RKO (cell line): ENCODE measurements at regions not wholly inside any gene's neighbourhood (a gene's known extent, or its start where the extent isn't known, plus 50 kb on each side); places are given as distances from the start of the nearest gene placed in this dataset.
"Not testable (repeated sequence)": the region's sequence is repeated elsewhere in the genome, so short reads cannot be mapped to it uniquely, and the experiment has no call there.

Source experiments
- DNase-seq: peaks from one replicate; pipeline ENCODE4 v3.0.0-alpha.2; 2016; ENCODE audit warnings: low spot score

DNA sequence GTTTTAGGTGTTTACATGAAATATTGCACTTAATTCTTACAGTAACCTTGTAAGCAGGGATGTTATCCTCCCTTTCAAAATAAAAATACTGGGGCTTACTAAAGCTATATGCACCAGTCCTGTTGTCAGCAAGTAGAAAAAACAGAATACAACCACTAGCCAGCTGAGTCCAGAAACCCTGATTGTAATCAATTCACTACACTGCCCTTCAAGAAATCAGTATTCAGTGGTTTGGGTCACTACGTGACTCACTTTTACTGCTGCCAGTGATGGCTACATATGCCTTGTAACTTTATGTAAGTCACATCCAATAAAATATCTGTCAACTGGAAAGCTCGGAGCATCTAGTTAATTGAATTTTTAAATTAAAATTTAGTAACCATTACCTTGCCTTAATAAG lies 376.3 kb upstream of the DEPDC1 start:
- no peak for DNase-seq

DNA sequence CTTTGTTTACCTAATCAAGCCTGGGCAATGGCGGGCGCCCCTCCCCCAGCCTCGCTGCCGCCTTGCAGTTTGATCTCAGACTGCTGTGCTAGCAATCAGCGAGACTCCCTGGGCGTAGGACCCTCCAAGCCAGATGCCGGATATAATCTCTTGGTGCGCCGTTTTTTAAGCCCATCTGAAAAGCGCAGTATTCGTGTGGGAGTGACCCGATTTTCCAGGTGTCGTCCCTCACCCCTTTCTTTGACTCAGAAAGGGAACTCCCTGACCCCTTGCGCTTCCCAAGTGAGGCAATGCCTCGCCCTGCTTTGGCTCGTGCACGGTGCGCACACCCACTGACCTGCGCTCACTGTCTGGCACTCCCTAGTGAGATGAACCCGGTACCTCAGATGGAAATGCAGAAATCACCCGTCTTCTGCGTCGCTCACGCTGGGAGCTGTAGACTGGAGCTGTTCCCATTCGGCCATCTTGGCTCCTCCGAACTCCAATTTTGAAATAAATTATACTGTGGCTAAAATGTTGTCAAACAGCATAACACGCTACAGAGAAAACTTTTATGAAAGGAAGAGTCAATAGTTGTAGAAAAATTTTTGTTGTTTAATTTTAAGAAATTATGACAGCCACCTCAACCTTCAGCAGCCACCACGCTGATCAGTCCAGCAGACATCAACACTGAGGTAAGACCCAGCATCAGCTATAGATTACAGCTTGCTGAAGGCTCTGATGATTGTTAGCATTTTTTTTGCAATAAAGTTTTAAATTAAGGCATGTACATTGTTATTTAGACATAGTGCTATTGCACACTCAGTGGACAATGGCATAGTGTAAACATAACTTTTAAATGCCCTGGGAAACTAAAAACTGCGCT lies 384.7 kb upstream of the DEPDC1 start:
- DNase-seq: not testable (repeated sequence)

DNA sequence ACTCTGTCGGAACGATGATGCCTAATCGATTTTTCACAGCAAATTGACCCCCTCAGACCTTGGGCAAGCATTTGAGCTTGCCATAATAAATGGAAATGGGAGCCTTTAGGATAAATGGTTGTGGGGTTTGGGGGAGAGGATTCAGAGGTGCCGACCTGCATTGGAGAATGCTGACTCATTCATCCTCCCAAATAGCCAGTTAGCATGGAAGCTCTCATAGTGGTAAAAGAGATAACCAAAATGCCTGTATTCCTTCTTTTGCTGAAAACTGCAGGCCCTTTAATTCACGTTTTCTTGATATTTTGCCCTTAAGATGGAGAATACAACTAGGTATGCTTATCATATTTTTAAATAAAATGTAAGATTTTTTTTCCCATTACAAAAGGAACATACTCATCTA lies 392.6 kb upstream of the DEPDC1 start:
- no peak for DNase-seq

DNA sequence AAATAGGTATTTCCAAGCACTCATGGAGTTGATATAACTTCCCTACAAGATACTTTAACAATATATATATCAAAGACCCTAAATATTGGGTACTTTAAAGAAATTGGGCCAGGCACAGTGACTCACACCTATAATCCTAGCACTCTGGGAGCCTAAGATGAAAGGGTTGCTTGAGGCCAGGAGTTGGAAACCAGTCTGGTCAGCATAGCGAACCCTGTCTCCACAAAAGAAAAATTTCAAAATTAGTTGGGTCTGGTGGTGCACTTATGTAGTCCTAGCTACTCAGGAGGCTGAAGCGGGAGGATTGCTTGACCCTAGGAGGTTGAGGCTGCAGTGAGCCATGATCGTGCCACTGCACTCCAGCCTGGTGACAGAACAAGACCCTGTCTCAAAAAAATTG lies 393.9 kb upstream of the DEPDC1 start:
- no peak for DNase-seq

DNA sequence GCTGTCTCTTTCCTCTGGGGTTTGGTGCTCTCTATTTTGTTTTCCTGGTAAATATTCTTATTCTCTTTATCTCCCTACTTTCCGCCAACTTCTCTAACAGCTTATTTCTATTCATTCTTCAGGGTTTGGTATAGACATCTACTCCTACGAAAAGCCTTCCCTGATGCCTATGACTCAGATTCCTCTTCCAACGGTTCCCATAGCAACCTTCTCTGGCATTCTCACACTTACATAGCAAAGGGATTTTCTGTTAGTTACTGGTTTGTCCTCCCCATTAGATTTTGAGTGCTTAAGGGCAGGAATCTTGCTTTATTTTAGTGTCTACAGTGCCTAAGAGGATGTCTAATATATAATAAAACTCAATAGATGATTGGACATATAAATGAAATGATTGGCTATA lies 407.6 kb upstream of the DEPDC1 start:
- peak; percentile 30 for DNase-seq

DNA sequence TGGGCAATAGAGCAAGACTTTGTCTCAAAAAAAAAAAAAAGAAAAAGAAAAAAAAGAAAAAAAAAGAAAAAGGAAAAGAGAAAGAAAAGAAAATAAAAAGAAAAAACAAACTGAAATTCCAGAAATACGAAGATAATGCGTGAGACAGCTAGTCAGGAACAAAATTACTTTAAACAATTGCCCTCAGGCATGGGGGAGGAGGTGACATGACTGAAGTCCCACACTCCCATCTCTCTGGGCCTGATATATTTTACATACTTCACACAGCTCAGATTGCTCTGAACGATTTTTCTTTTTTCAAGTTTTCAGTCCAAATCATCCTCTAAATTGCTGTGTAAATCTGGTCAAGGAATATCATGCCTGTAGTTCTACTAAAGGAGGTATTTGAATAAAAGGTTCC lies 409.5 kb upstream of the DEPDC1 start:
- no peak for DNase-seq

DNA sequence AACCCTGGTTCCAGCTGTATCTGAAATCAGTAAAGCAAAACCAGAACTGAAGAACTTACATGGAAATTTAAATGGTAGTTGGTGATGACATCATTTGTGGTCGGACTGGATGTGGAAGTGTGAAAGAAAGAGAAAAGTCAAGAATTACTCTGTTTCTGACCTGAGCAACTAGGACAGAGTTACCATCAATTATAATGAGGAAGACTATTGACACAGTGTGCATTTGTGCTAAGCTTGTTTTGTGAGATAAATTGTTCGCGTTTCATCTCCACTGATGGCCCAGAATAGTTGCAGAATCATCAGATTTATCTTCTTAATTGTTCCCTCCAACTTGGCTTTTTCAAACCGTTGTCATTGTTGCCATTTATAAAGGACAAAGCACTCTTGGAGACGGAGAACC lies 410.6 kb upstream of the DEPDC1 start:
- DNase-seq: no peak

DNA sequence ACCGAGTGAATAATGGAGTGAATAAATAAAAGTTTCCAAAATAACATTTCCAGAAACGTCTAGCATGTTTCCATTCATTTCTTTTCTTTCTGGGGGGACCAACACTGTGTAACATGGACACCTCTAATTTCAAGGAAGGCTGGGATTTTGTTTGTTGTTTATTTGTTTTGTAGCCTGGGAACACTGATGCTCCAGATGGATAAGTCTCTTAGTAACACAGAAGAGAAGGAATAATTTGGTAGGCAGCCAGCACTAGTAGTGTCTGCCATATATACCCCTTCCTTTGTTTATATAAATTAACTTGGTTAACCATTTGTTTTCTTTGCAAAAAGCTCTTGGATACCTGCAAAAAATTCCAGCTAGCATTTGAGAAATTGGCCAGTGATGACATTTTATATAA lies 411.4 kb upstream of the DEPDC1 start:
- no peak for DNase-seq

DNA sequence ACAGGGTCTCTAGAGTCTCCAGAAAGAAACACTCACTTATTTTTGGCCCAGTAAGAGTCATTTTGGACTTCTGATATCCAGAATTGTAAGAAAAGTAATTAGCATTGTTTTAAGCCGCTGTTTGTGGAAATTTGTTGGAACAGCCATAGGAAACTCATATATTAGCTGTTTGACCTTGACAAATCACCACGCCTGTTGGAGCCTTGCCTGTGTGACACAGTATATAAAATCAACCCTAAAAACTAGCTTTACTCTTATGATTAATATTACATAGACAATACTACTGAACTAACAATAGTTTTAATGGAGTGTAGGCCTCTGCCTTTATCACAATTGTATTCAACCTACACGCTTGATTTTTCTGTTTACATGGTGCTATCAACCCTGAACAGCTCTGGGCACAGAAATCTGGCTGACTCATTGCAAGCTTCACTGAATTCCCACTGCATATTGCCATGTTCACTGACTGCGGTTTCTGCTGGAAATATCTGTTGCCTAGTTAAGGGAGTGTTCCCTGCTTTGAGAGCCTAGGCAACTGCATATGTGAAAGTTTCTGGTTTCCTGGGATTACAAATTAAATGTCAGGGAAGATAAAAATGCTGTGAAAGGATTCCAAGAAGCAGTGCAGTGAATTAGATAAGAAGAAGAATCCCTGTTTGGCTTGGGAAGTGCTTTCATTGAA lies 419.5 kb upstream of the DEPDC1 start:
- DNase-seq: no peak

DNA sequence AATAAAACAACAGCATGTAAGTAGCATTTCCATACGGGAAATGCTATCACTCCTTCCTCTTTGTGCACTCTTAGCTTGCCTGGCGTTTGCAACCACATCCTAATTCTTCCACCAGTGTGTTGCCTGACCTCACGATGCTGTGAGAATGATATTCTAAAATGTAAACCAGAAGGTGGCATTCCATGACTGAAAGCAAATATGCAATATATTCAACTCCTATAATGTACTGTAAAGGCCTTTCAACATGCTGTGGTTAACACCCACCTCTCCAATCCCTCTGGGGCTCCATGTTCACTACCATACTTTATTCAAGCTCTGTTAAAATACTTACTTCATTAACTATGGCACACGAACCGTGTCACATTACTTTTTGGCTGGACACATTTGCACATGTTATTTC lies 420.6 kb upstream of the DEPDC1 start:
- no peak for DNase-seq

DNA sequence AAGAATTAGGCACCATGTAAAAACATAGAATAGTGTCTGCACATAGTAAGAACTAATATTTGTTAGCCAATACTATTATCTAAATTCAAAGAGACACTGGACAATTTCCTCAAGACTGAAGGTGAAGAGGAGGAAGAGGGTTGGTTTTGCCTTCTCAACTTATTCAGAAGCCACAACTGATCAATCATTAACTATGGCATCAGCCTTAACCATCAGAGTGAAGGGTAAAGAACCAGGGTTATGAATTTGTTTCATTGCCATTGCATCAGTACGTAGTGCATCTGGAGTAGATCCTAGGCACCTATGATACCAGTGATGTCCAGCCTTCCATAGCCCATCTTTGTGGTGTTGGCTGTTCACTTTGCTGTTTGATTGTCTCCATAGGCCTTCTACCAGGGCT lies 421.7 kb upstream of the DEPDC1 start:
- DNase-seq: no peak

DNA sequence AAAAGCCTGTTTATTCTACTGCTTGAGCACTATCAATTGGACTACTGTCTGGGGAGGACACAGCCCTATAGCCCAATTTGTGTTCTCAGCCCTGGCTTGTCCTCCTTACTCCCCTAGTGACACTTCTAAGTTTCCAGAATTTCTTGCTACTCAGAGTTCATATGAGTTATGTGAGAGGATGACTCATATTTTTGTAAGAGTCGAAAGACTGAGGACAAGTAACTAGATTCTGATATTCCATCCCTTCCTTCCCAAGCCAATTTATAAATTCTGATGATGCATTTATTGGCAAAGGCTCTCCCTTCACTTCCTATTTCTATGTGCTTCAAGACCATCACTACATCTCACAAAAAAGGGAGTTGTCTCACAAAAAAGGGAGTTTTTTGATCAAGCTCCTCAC lies 422.2 kb upstream of the DEPDC1 start:
- DNase-seq: peak; percentile 4

DNA sequence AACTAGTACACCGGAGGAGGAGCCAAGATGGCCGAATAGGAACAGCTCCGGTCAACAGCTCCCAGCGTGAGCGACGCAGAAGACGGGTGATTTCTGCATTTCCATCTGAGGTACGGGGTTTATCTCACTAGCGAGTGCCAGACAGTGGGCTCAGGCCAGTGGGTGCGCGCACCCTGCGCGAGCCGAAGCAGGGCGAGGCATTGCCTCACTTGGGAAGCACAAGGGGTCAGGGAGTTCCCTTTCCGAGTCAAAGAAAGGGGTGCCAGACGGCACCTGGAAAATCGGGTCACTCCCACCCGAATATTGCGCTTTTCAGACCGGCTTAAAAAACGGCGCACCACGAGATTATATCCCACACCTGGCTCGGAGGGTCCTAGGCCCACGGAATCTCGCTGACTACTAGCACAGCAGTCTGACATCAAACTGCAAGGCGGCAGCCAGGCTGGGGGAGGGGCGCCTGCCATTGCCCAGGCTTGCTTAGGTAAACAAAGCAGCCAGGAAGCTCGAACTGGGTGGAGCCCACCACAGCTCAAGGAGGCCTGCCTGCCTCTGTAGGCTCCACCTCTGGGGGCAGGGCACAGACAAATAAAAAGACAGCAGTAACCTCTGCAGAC lies 426.7 kb upstream of the DEPDC1 start:
- not testable (repeated sequence) for DNase-seq

DNA sequence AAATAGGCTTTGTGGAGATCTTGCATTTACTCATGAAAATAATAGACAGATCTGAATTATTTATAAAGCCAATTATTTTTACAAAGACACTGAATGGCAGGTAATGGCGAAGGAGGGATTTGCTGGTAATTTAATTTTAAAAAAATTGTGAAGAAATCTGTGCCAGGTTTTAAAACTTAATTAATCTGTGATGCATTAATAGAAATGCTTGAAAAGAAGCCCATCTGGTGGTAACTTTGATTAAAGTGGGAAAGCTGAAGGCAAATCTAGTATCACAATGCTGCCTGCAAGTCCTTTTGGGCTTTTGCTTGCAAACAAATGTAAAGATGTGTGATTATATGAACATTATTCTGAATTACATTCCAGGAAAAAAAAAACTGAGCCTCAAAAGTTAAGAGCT lies 433.2 kb upstream of the DEPDC1 start:
- no peak for DNase-seq

DNA sequence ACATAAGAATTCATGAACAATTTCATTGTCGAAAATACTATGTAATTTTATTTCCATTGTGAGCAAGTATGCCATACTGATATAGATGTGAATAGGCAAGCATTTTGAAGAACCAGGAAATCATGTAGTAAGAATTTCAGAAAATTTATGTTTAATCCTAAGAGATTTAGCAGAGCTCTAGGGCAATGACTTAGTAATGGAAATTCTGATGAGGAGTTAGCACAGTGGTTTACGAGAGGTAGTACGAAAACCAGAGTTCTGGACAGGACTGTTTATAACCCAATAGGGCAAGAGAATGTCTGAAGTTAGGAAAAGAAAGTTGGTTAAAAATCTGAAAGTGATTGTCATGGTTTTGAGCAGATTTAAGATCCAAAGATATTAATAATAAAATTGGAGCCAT lies 439.6 kb upstream of the DEPDC1 start:
- DNase-seq: no peak

DNA sequence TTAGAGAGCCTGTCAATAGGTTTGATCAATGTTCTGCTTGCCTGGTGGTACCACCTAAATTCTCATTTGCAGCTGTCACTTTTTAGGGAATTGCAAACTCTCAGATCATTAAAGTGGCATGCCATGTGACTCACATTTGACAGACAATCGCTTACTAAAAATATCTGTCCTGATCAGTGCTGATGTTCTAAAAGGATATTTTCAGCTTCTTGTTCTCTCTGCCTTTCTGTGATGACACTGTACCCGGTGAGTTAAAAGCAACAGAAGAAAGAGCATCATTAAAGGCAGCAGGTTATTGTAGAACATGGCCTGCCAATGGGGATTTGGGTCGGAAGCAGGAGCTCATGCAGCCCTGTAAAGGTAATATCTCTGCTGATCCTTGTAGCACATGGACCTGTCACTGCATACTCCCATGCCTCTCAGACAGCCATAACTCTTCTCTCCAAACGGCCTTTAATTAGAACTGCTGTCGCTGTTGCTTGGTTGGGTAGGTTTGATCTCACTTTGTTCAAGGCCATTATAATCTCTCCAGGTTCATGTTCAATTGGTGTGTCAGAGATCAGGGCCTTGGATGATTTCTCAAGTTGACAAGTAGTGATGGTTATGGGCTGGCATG lies 441.3 kb upstream of the DEPDC1 start:
- no peak for DNase-seq

DNA sequence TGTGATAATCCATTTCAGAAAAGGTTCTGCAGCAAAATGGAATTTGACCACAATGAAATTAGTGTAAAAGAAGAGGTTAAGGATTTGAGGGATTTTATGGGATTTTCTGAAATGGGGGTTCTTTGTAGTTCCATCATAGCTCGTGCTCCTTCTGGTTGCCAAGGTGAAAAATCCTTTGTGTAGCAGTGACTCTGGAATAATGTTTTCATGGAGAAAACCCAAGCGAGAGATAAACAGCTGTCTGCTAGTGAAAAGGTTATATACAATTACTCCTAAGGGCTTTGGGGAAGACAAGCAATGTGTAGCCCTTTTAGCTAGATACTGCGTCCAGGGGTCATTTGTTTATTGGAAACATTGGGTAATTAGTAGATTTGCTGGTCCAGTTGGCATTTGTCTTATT lies 453.2 kb upstream of the DEPDC1 start:
- DNase-seq: no peak

DNA sequence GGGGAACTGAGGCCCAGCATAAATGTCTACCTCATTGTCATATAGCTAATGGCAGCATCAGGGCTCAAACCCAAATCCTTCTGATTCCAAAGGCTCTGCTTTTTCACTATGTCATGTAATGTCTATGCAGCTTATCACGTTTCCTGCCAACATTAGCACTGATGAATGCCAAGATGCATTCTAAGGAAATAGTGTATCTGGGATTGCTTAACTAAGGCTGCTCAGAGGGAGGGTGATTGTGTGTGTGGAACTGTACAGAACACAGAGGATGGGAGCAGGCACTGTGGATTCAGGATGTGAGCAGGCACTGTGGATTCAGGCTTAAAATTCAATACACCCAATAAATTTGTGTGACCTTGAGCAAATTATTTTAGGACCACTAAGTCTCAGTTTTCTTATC lies 456.4 kb upstream of the DEPDC1 start:
- no peak for DNase-seq

DNA sequence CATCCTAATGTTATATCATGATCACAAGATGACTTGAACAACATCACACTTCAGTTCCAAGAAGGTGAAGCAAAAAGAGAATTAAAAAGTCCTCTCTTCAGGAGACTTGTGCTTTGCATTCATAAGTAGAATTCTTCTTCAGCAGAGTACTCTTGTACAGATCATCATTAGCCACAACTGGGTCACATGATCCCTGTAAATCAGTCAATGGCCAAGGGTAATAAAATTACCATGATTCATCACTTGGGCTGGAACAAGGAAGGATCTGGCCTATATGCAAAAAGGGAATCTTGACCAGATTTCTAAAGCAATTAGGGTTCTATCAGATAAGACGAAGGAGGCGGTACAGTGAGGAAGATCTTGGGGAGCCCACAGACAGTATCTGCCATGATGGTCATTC lies 458.0 kb upstream of the DEPDC1 start:
- DNase-seq: peak; percentile 12

DNA sequence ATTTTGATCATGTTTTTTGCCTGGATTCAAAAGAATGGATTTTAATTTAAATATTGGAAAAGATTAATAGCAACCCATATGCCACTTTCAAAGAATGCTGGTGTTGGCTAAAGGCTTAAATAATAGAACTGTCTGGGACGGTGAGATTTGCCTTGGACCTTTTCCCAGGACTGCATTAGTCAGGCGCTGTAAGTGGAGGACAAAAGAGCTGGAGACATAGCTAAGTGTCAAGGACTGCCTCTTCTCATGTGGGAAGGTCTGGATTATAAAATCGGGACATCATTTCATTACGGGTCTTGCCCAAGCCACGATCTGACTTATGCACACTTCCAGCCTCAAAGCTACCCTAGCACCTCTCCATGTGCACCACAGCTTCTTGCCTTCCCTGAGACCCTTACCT lies 458.5 kb upstream of the DEPDC1 start:
- DNase-seq: no peak

DNA sequence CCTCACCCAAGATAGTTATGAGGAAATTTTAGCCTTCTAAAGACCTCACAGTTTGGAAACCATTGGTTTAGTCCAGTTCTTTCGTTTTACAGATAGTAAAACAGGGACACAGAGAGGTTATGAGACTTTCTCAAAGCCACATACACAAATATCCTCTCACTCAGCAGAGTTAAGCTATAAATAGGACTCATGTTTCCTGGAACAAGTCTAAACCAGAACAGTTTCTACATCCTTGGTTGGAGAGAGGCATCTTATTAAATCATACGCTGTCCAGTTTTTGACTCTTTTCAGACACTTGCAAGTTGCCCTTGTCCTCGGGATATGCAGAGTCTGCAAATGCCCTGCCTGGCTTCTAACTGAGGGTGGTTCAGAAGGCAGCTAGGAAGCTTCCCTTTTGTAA lies 462.1 kb upstream of the DEPDC1 start:
- DNase-seq: no peak

DNA sequence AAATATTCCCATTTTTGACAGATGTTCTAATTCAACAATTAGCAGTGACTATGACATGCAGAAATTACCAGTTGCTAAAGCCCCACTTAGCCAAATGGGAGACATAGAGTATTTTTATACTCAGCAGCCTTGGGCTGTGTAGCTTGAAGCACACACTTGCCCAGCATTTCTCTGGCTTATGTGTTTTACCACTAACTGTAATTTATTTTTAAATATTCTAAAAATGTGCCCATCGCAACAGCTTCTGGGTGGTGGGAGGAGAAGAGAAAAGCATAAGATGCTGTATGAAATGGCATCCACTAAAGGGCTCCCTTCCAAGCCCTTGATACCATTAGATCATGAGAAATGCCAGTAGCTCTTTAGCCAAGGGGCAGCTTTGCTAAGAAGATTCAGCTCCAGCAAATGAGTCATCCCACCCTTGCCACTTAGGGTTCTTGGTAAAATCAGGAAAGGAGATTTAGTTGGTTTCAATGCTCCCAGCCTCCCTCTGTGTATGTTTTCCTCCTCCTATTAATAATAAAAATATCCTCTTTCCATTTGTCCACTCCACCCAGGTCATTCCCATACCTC lies 462.7 kb upstream of the DEPDC1 start:
- no peak for DNase-seq

DNA sequence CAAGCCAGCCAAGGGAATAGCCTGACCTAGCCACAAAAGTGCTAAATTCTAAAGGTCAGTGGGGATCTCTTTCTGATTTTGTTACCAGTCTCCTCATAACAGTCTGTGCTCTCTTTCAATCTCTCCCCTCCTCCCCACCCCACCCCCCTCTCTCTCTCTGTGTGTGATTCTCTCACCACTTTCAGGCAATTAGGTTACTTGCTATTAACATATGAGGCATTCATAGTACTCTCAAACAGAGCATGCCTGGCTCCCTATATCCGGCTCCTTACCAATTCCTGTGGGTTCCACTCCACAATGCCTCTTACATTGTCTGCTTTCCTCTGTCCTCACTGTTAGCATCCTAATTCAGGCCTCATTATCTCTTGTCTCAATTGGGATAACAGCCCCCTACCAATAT lies 464.3 kb upstream of the DEPDC1 start:
- DNase-seq: no peak
